ENCODE measurements at regions not wholly inside any gene's neighbourhood (a gene's known extent, or its start where the extent isn't known, plus 50 kb on each side); places are given as distances from the start of the nearest gene placed in this dataset.

DNA sequence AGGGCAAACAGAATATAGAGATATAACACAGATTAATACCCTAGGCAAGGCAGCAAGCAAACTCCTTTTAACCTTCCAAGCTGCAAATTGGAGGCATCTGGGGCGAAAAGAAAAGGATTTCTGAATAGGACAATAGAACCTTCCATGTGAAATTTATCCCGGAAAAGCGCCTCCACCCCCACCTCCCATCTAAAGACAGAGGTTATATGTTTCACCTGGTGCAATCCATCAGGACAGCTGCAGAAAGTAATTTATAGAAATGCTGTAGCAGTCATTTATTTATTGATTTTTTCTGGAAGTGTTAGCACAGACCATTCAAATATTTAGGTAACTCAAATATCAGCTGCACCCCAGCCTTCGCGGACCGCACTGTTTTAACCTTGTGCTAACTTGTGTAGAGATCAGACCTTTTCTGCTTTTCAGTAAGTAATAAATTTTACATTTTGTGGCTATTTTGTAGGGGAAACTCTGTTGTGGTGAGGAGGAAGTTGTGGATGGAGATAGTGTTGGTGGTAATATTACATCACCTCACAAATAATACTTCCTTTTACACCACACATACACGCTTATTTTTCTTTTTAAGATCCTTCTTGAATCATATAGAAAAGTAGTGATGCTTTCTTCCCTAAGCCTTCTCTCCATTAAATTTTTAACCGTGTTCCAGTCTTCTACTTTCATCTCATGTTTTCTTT is 919.3 kb upstream of the CDH2 start (continued):
- TF ChIP-seq MAZ (IDR thresholded peaks at IDR 0.05; ENCODE audit: borderline replicate concordance, low read depth, low read length) (no peak), HOXA7 (CRISPR knock-in tag; IDR thresholded peaks at IDR 0.05) (no peak), RARB (CRISPR knock-in tag; IDR thresholded peaks at IDR 0.05) (no peak), HOXB13 (CRISPR knock-in tag; IDR thresholded peaks at IDR 0.05; ENCODE audit: low read depth) (no peak)
- TF ChIP-seq, protein P1, sequence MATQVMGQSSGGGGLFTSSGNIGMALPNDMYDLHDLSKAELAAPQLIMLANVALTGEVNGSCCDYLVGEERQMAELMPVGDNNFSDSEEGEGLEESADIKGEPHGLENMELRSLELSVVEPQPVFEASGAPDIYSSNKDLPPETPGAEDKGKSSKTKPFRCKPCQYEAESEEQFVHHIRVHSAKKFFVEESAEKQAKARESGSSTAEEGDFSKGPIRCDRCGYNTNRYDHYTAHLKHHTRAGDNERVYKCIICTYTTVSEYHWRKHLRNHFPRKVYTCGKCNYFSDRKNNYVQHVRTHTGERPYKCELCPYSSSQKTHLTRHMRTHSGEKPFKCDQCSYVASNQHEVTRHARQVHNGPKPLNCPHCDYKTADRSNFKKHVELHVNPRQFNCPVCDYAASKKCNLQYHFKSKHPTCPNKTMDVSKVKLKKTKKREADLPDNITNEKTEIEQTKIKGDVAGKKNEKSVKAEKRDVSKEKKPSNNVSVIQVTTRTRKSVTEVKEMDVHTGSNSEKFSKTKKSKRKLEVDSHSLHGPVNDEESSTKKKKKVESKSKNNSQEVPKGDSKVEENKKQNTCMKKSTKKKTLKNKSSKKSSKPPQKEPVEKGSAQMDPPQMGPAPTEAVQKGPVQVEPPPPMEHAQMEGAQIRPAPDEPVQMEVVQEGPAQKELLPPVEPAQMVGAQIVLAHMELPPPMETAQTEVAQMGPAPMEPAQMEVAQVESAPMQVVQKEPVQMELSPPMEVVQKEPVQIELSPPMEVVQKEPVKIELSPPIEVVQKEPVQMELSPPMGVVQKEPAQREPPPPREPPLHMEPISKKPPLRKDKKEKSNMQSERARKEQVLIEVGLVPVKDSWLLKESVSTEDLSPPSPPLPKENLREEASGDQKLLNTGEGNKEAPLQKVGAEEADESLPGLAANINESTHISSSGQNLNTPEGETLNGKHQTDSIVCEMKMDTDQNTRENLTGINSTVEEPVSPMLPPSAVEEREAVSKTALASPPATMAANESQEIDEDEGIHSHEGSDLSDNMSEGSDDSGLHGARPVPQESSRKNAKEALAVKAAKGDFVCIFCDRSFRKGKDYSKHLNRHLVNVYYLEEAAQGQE (IDR thresholded peaks at IDR 0.05), result no peak

DNA sequence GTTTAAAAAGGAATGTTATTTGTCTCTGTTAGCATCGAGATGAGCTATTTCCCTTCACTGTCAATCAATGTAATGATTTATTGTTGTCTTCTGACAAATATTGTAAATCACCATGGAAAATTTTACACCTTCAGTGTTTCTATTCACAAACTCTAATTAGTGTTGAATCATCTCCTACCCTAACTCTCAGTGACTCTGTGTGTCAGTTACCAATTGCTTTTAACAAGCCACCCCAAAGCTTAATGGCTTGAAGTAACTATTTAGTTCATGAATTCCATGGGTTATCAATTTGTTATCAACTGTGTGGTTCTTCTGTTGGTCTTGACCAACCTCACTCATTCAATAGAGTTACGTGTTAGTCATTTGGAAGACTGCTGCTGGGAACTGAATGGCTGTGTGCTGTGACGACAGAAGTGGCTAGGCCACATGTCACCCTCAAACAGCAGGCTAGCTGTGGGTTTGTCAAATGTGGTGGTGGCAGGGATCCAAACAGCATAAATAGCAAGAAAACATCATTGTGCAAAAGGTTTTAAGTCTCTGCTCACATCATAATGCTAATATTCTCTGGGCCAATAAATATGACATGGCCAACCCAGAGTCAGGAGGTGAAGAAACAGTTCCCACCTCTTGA is 910.8 kb upstream of the CDH2 start:
- POLR2A ChIA-PET, result no interaction called here
- Histone ChIP-seq H3K4me1 (no peaks in the 10 kb centered on the region), H3K27ac (no peak overlapping the region), H3K4me3 (no peak overlapping the region), H3K4me2 (no peak overlapping the region), H3K9me3 (no peaks in the 10 kb centered on the region)
- DNase-seq (ENCODE audit: low read depth in 1 of 2, low spot score in 1 of 2), result no peak
- 53% methylated on average over 2 of the region's 3 CpGs for WGBS (ENCODE audit: missing lambda C conversion rate)
- ATAC-seq, result no peak
- no peak for FAIRE-seq
- CTCF ChIA-PET, result no interaction called here
- TF ChIP-seq, protein P2, sequence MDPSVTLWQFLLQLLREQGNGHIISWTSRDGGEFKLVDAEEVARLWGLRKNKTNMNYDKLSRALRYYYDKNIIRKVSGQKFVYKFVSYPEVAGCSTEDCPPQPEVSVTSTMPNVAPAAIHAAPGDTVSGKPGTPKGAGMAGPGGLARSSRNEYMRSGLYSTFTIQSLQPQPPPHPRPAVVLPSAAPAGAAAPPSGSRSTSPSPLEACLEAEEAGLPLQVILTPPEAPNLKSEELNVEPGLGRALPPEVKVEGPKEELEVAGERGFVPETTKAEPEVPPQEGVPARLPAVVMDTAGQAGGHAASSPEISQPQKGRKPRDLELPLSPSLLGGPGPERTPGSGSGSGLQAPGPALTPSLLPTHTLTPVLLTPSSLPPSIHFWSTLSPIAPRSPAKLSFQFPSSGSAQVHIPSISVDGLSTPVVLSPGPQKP (IDR thresholded peaks at IDR 0.05; ENCODE audit: low read depth, low read length), result no peak
- TF ChIP-seq RAD21 (conservative IDR thresholded peaks at IDR 0.05 in 1 of 2, IDR thresholded peaks at IDR 0.05 in 1 of 2), result no peak
- TF ChIP-seq, protein P3, sequence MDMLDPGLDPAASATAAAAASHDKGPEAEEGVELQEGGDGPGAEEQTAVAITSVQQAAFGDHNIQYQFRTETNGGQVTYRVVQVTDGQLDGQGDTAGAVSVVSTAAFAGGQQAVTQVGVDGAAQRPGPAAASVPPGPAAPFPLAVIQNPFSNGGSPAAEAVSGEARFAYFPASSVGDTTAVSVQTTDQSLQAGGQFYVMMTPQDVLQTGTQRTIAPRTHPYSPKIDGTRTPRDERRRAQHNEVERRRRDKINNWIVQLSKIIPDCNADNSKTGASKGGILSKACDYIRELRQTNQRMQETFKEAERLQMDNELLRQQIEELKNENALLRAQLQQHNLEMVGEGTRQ (IDR thresholded peaks at IDR 0.05), result no peak
- TF ChIP-seq ZSCAN20 (CRISPR knock-in tag; IDR thresholded peaks at IDR 0.05), result no peak
- TF ChIP-seq MAZ (IDR thresholded peaks at IDR 0.05; ENCODE audit: borderline replicate concordance, low read depth, low read length), result no peak
- TF ChIP-seq ZC3H11A (IDR thresholded peaks at IDR 0.05), result no peak
- TF ChIP-seq GATA3 (IDR thresholded peaks at IDR 0.05; ENCODE audit: borderline replicate concordance), result no peak
- no peak for TF ChIP-seq FOSB (CRISPR knock-in tag; IDR thresholded peaks at IDR 0.05)
- no peak for TF ChIP-seq MAFK (IDR thresholded peaks at IDR 0.05; ENCODE audit: partially characterized antibody)
- TF ChIP-seq SREBF2 (IDR thresholded peaks at IDR 0.05), result no peak
- TF ChIP-seq RNF2 (IDR thresholded peaks at IDR 0.05; ENCODE audit: borderline replicate concordance, low read depth), result no peak
- no peak for TF ChIP-seq KDM5A (IDR thresholded peaks at IDR 0.05)
- no peak for TF ChIP-seq FOXS1 (CRISPR knock-in tag; IDR thresholded peaks at IDR 0.05)
- no peak for TF ChIP-seq POLR2AphosphoS2 (conservative IDR thresholded peaks at IDR 0.05; ENCODE audit: low read length)
- no peak for TF ChIP-seq SMC3 (IDR thresholded peaks at IDR 0.05)
- no peak for TF ChIP-seq JUNB (IDR thresholded peaks at IDR 0.05)
- no peak for TF ChIP-seq CEBPB (IDR thresholded peaks at IDR 0.05)
